ENCODE measurements at regions not wholly inside any gene's neighbourhood (a gene's known extent, or its start where the extent isn't known, plus 50 kb on each side); places are given as distances from the start of the nearest gene placed in this dataset.

DNA sequence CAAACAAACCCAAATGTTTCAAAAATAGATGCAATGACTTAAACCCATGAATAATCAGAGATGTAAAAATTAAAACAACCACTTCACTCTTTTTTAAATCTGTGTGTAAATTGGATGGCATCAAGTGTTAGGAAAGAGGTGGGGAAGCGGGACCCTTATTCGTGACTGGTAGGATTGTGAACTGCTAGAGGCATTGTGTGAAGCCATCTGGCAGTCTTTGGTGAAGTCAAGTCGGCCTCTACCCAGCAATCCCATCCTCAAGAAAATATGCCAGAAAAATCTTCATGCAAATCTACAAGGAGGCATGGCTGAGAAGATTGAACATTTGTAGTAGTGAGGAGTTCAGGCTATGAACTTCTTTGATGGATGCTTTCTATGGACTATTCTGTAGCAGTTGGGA lies 114.6 kb upstream of the C11orf87 start:
- Histone ChIP-seq H3K9me3 (ENCODE audit: insufficient read depth in 2 of 2, low read depth in 1 of 2, low read length in 1 of 2) (no peaks in the 10 kb centered on the region), H3K56ac (replicated peaks; ENCODE audit: insufficient read length, low read depth, low read length) (no peak overlapping the region), H3K23me2 (ENCODE audit: low read depth, low read length) (no peaks in the 10 kb centered on the region), H2BK20ac (ENCODE audit: low read length) (no peak overlapping the region), H2BK5ac (ENCODE audit: low read depth, low read length) (no peak overlapping the region), H3K4me3 (ENCODE audit: extremely low read depth in 1 of 4, insufficient read depth in 2 of 4, low read depth in 3 of 4, low read length in 4 of 4) (no peak overlapping the region), H2BK120ac (replicated peaks; ENCODE audit: low read depth, low read length) (no peak overlapping the region), H3K4ac (replicated peaks; ENCODE audit: insufficient read length, low read depth, low read length) (no peak overlapping the region), H2BK15ac (ENCODE audit: low read length) (no peak overlapping the region), H3K79me2 (ENCODE audit: control insufficient read depth in 1 of 2, insufficient read depth in 2 of 2, low read length in 2 of 2) (no peaks in the 10 kb centered on the region), H3K4me1 (replicated peaks in 1 of 4; ENCODE audit: control insufficient read depth in 3 of 4, insufficient read depth in 4 of 4, low read length in 3 of 4) (peaks cover 0 to 4% (median 2%) of the 10 kb centered on the region in 4 experiments; a peak in 2 of 7 replicates), H4K91ac (replicated peaks; ENCODE audit: insufficient read length, low read length) (no peak overlapping the region), H3K79me1 (ENCODE audit: low read depth, low read length) (no peaks in the 10 kb centered on the region), H3K9ac (replicated peaks in 1 of 4; ENCODE audit: extremely low read depth in 1 of 4, low read depth in 3 of 4, low read length in 3 of 4) (no peak overlapping the region), H3K23ac (ENCODE audit: insufficient read length) (no peak overlapping the region), H3K27ac (ENCODE audit: low read depth, low read length) (no peak overlapping the region), H4K5ac (ENCODE audit: insufficient read length, low read depth, low read length) (no peak overlapping the region), H2AFZ (ENCODE audit: low read length) (no peak overlapping the region), H3K36me3 (ENCODE audit: control insufficient read depth in 2 of 4, insufficient read depth in 4 of 4, low read length in 3 of 4) (no peaks in the 10 kb centered on the region), H4K20me1 (replicated peaks in 1 of 2; ENCODE audit: control insufficient read depth in 1 of 2, insufficient read depth in 2 of 2, low read length in 2 of 2) (no peaks in the 10 kb centered on the region), H3K14ac (ENCODE audit: insufficient read length) (no peak overlapping the region), H2BK12ac (ENCODE audit: low read depth, low read length) (no peak overlapping the region), H4K8ac (ENCODE audit: extremely low read depth, insufficient read depth, low read length) (no peak overlapping the region), H3K4me2 (ENCODE audit: insufficient read depth in 1 of 2, low read depth in 2 of 2, low read length in 2 of 2) (no peak overlapping the region), H3K27me3 (replicated peaks in 1 of 4; ENCODE audit: control insufficient read depth in 3 of 4, extremely low read depth in 1 of 4, insufficient read depth in 3 of 4, low read length in 3 of 4) (no peaks in the 10 kb centered on the region), H2AK5ac (ENCODE audit: low read depth, low read length) (no peak overlapping the region), H3K18ac (ENCODE audit: extremely low read depth, low read length) (no peak overlapping the region)
- POLR2A ChIA-PET (ENCODE audit: partially characterized antibody), result no interaction called here
- 95% methylated on average over 3 of the region's 3 CpGs; no CpG with 5 or more reads in 1 of the 2 experiments for WGBS, 2 experiments (ENCODE audit: extremely low coverage in 1 of 2, insufficient coverage in 1 of 2, insufficient read length in 1 of 2, insufficient replicate concordance in 2 of 2, low coverage in 1 of 2, low lambda C conversion rate in 2 of 2, missing lambda C conversion rate in 1 of 2)
- CTCF ChIA-PET (ENCODE audit: partially characterized antibody), result no interaction called here
- DNase-seq (ENCODE audit: low read depth in 1 of 2, low spot score in 2 of 2), result no peak
- no peak for FAIRE-seq
- no peak for TF ChIP-seq CHD1 (IDR thresholded peaks at IDR 0.05; ENCODE audit: low read depth, low read length)
- TF ChIP-seq HDAC2 (IDR thresholded peaks at IDR 0.05; ENCODE audit: borderline replicate concordance in 1 of 2, low read depth in 2 of 2, low read length in 2 of 2), result no peak
- no peak for TF ChIP-seq SIRT6 (IDR thresholded peaks at IDR 0.05; ENCODE audit: low read length)
- no peak for TF ChIP-seq KDM1A (IDR thresholded peaks at IDR 0.05; ENCODE audit: borderline replicate concordance, low read length)
- TF ChIP-seq POU5F1 (IDR thresholded peaks at IDR 0.05; ENCODE audit: low read depth, low read length), result no peak
- TF ChIP-seq SP2 (IDR thresholded peaks at IDR 0.05; ENCODE audit: low read length), result no peak
